ENCODE measurements at regions not wholly inside any gene's neighbourhood (a gene's known extent, or its start where the extent isn't known, plus 50 kb on each side); places are given as distances from the start of the nearest gene placed in this dataset.

DNA sequence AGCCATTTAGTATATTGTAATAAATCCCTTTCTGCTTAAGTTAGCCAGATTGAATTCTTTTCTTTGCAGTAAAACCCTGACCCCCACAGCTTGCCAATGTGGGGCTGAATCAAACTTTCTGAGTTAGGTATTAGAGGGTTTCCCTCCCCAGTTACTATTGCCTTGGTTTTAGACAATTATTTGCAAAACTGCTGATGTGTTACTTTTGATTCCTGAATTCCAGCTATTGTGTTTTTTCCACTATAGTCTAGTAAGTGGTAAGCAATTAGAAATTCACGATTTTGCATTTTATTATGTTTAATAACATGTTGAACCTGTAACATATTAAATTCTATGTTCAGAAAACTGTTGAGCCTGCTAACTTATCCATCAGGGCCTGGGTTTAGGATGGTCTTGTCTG is 391.5 kb downstream of the DLEU7 start:
- no peaks in the 10 kb centered on the region for H3K27me3 Mint-ChIP-seq (ENCODE audit: unreplicated experiment)
- no peak overlapping the region for H3K4me3 Mint-ChIP-seq (ENCODE audit: unreplicated experiment)
- H3K4me1 Mint-ChIP-seq (ENCODE audit: unreplicated experiment) = peaks cover 2% of the 10 kb centered on the region
- DNase-seq (ENCODE audit: extremely low spot score, unreplicated experiment) = no peak
- TF ChIP-seq, protein P1, sequence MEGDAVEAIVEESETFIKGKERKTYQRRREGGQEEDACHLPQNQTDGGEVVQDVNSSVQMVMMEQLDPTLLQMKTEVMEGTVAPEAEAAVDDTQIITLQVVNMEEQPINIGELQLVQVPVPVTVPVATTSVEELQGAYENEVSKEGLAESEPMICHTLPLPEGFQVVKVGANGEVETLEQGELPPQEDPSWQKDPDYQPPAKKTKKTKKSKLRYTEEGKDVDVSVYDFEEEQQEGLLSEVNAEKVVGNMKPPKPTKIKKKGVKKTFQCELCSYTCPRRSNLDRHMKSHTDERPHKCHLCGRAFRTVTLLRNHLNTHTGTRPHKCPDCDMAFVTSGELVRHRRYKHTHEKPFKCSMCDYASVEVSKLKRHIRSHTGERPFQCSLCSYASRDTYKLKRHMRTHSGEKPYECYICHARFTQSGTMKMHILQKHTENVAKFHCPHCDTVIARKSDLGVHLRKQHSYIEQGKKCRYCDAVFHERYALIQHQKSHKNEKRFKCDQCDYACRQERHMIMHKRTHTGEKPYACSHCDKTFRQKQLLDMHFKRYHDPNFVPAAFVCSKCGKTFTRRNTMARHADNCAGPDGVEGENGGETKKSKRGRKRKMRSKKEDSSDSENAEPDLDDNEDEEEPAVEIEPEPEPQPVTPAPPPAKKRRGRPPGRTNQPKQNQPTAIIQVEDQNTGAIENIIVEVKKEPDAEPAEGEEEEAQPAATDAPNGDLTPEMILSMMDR (IDR thresholded peaks at IDR 0.05) = no peak
- no peak overlapping the region for H3K27ac Mint-ChIP-seq (ENCODE audit: unreplicated experiment)
- H3K9me3 Mint-ChIP-seq (ENCODE audit: unreplicated experiment) = no peaks in the 10 kb centered on the region
- H3K36me3 Mint-ChIP-seq (ENCODE audit: unreplicated experiment) = no peaks in the 10 kb centered on the region

DNA sequence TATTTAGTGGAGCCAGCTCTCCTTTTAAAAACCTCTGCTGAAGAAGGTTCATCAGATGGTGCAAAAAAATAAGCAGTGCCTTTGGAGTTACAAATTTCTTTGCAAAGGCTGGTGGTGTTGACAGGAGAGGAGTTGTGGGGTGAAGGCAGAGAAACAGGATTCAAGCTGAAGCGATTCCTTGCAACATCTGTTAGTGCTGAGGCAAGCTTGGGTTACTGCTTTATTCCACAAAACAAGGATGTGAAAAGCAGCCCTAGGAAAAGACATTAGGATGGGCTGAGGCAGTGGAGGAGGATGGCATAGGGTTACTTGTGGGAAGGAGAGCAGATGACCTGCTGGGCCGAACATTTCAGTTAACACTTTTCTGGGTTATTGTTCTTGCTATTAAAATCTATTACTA is 390.7 kb downstream of the DLEU7 start:
- Mint-ChIP-seq H3K27me3 (ENCODE audit: unreplicated experiment) (no peaks in the 10 kb centered on the region), H3K4me3 (ENCODE audit: unreplicated experiment) (no peak overlapping the region), H3K9me3 (ENCODE audit: unreplicated experiment) (no peaks in the 10 kb centered on the region), H3K27ac (ENCODE audit: unreplicated experiment) (no peak overlapping the region), H3K4me1 (ENCODE audit: unreplicated experiment) (peaks cover 2% of the 10 kb centered on the region), H3K36me3 (ENCODE audit: unreplicated experiment) (no peaks in the 10 kb centered on the region)
- DNase-seq (ENCODE audit: extremely low spot score, unreplicated experiment) = no peak
- TF ChIP-seq, protein P1 (IDR thresholded peaks at IDR 0.05) = no peak

DNA sequence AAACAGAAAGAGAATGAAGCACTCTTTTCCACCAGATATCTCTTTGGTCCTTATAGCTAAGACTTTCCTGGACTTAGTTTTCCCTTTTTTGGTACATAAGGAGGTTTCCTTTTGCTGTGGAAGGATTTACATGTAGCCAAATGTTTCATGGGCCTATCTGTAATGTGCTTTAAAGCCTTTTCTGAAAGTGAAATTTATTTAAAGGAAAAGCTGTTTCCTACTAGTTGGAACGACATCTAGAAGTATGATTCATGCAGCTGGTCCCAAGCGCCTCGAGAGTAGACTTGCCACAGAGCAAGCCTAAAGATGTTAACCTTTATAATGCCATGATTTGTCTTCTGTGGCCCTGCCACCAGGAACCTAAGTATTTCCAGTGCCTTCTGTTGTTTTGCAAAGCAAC is 390.3 kb downstream of the DLEU7 start:
- H3K36me3 Mint-ChIP-seq (ENCODE audit: unreplicated experiment) = no peaks in the 10 kb centered on the region
- H3K9me3 Mint-ChIP-seq (ENCODE audit: unreplicated experiment) = no peaks in the 10 kb centered on the region
- TF ChIP-seq, protein P1 (IDR thresholded peaks at IDR 0.05) = no peak
- DNase-seq (ENCODE audit: extremely low spot score, unreplicated experiment) = no peak
- H3K27ac Mint-ChIP-seq (ENCODE audit: unreplicated experiment) = no peak overlapping the region
- no peak overlapping the region for H3K4me3 Mint-ChIP-seq (ENCODE audit: unreplicated experiment)
- no peaks in the 10 kb centered on the region for H3K27me3 Mint-ChIP-seq (ENCODE audit: unreplicated experiment)
- peaks cover 2% of the 10 kb centered on the region for H3K4me1 Mint-ChIP-seq (ENCODE audit: unreplicated experiment)

DNA sequence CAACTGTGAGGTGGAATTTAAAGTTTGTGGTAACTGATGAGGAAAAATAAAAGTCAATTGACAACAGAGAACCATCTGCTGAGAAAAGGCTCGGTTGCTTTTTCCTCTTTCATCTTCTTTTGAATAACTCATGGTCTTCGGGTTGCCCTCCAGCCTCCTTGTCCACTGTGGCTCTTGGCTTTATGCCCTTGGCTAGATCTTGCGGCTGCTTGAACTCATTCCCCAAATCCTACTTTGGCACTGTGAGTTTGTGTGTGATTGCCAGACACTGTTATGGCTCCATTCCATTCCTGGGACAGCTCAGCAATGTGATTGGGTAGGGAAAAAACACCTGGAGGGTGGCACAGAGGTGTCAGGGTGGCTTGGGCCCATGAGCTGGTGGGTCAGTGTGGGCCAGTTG is 387.4 kb downstream of the DLEU7 start:
- no peaks in the 10 kb centered on the region for H3K36me3 Mint-ChIP-seq (ENCODE audit: unreplicated experiment)
- H3K9me3 Mint-ChIP-seq (ENCODE audit: unreplicated experiment) = no peaks in the 10 kb centered on the region
- no peaks in the 10 kb centered on the region for H3K4me1 Mint-ChIP-seq (ENCODE audit: unreplicated experiment)
- no peaks in the 10 kb centered on the region for H3K27me3 Mint-ChIP-seq (ENCODE audit: unreplicated experiment)
- H3K27ac Mint-ChIP-seq (ENCODE audit: unreplicated experiment) = no peak overlapping the region
- H3K4me3 Mint-ChIP-seq (ENCODE audit: unreplicated experiment) = no peak overlapping the region
- no peak for DNase-seq (ENCODE audit: extremely low spot score, unreplicated experiment)
- TF ChIP-seq, protein P1 (IDR thresholded peaks at IDR 0.05) = no peak

DNA sequence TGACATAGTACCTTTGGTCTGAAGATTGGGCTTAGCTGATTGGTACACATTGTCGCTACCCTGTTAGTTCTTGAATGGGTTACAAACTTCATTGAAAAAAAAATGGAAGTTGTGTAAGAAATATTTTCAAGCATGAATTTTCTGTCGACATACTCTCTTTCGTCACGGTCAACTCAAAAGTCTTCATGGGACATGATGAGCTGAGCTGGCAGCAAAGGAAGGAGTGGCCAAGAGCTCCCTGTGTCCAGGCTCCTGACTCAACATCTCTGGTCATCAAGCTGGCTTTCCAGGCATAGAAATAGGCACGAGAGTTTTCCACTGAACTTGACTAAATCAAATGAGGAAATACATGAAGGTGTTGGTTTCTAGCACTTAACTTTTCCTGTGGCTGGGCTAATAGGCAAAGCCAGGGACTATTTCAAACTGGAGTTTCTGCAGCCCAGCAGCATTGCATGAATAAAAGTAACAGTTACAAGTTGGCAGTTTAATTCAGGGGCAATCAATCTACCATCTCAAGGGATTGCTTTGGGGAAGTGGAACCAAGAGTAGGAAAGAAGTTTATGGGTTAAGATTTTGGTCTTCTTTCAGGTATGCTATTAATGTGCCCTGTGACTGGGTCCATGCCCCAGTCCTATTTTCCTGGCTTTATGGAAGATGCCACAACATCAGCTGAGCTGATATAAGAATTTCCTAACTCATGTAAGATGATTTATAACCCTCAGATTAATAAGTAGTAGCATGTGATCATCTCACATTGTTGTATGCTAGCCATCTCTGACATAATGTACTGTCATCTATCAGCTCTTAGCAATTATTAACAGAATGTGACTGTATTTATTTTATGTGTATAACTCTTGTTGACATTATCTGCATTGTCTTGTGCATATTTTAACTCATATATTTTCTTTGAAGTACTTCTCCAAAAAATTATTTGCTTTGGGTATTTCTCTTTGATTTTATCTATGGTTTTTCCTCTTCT is 385.8 kb downstream of the DLEU7 start:
- peaks cover 2% of the 10 kb centered on the region for H3K27me3 Mint-ChIP-seq (ENCODE audit: unreplicated experiment)
- TF ChIP-seq, protein P1 (IDR thresholded peaks at IDR 0.05) = no peak
- H3K9me3 Mint-ChIP-seq (ENCODE audit: unreplicated experiment) = peaks cover 4% of the 10 kb centered on the region
- H3K36me3 Mint-ChIP-seq (ENCODE audit: unreplicated experiment) = no peaks in the 10 kb centered on the region
- no peak overlapping the region for H3K4me3 Mint-ChIP-seq (ENCODE audit: unreplicated experiment)
- H3K27ac Mint-ChIP-seq (ENCODE audit: unreplicated experiment) = no peak overlapping the region
- no peak for DNase-seq (ENCODE audit: extremely low spot score, unreplicated experiment)
- H3K4me1 Mint-ChIP-seq (ENCODE audit: unreplicated experiment) = no peaks in the 10 kb centered on the region
